T47D (cell line): ENCODE measurements at regions not wholly inside any gene's neighbourhood (a gene's known extent, or its start where the extent isn't known, plus 50 kb on each side); places are given as distances from the start of the nearest gene placed in this dataset.
"Not testable (repeated sequence)": the region's sequence is repeated elsewhere in the genome, so short reads cannot be mapped to it uniquely, and the experiment has no call there.

Source experiments
- DNase-seq, 2 experiments: peaks; one replicate each; pipeline versions ENCODE4 v3.0.0 to v3.0.0-alpha.2; 2011 to 2012; ENCODE audit warnings: low read depth in 1 of 2, low spot score in 1 of 2
- JUND ChIP-seq: IDR thresholded peaks from 2 replicates; pipeline ENCODE4 v1.6.1; 2012; ENCODE audit warnings: low read depth
- in situ Hi-C: cut with HindIII; loops from 2 replicates; pipeline ENCODE4 v1.10.0; 2016; ENCODE audit warnings: low sequenced_read_pairs, low pct_unique_long_range_greater_than_20kb

DNA sequence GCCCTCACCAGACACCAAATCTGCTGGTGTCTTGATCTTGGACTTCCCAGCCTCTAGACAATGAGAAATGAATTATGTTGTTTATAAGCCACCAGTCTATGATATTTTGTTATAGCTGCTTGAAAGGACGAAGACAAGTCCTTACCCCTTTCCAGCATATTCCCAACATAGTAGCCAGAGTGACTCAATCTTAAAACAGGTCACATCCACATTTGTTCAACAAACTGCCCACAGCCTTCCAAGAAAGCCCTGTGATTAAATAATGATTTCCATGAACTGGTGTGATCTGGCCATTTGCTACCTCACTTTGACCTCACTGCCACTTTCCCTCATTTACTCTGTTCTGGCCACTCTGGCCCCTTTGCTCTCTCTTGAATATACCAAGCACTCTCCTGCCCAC, 193.7 kb upstream of the CFAP20DC start:
- in situ Hi-C loops: no loop called here
- no peak for DNase-seq
- TF ChIP-seq JUND: no peak

DNA sequence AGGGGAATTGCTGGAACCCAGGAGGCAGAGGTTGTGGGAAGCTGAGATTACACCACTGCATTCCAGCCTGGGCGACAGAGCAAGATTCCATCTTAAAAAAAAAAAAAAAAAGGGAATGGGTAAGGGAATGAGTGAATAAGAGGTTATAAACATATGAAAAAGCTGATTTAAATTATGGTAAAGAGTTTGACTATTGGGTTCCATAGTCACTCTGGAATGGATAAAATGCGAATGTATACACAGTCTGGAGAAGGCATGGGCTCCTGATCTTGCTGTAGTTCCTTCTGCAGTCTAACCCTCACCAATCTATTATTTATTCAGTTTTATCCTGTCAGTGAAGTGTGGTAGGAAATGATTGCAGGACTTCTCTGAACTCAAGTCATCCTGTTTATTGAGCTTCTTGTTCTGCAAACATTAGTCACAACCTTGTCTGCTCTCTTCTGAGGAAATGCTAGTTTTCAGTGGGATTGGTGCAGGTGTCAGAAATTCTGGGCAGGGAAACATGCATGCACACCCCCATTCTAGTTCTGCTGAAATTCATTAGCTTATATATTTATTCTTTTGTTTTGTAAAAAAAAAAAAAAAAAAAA, 190.9 kb upstream of the CFAP20DC start:
- DNase-seq: no peak
- in situ Hi-C loops: no loop called here
- TF ChIP-seq JUND: no peak

- in situ Hi-C loops: no loop called here
- TF ChIP-seq JUND: no peak
- DNase-seq: no peak
These were observed 187.3 kb upstream of the CFAP20DC start for GRCh38 chr3:59237121-59237520.

GRCh38 chr3:59235634-59236012, 185.8 kb upstream of the CFAP20DC start:
- TF ChIP-seq JUND: no peak
- no peak for DNase-seq
- in situ Hi-C loops: no loop called here

DNA sequence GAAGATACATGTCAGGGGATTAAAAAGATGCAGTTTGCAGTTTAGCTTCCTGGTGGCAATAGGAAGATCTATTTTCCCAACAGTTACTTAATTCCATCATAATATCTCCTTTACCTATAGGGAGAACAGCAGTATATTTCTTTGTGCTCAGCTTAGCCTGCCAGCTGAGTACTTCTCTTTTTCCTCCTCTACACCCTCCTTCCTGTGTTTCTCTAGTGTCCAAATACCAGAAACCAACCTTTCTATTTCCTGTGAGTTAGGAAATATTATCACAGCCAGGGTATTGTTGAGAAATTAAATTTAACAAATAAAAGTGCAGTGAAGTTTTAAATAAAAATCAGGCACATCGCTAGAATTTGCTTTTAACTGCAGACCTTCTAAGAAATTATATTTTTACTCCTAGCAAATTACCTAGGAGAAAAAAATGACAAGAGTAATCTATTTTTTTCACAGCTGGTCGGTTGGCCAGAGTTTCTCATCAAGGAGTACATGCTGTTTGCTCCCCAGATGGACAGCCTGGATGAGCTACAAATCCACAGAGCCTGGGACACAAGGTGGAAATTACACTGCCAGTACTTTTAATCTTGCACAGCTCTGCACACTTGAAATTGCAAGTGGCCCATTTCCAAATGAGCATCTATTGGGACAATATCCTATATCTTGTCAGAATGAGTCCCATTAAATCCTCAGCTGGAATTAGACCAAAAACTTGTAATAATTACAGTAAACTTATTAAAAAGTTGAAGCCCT, 185.2 kb upstream of the CFAP20DC start:
- in situ Hi-C loops: no loop called here
- TF ChIP-seq JUND: no peak
- DNase-seq: no peak

DNA sequence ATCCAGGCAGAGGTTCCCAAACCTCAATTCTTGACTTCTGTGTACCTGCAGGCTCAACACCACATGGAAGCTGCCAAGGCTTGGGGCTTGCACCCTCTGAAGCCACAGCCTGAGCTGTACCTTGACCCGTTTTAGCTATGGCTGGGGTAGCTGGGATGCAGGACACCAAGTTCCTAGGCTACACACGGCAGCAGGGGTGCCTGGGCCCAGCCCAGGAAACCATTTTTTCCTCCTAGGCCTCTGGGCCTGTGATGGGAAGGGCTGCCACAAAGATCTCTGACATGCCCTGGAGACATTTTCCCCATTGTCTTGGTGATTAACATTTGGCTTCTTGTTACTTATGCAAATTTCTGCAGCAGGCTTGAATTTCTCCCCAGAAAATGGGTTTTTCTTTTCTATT, 180.6 kb upstream of the CFAP20DC start:
- DNase-seq, in situ Hi-C loops: not testable (repeated sequence)

GRCh38 chr3:59213860-59214259, 164.0 kb upstream of the CFAP20DC start:
- DNase-seq: no peak
- no peak for TF ChIP-seq JUND
- in situ Hi-C loops: no loop called here

- peak; percentile 25 to 64 for DNase-seq
- in situ Hi-C loops: no loop called here
- no peak for TF ChIP-seq JUND
These were observed 162.4 kb upstream of the CFAP20DC start for GRCh38 chr3:59212128-59212779.

- DNase-seq: no peak
- in situ Hi-C loops: no loop called here
- TF ChIP-seq JUND: no peak
These were observed 160.4 kb upstream of the CFAP20DC start for GRCh38 chr3:59210260-59210659.

DNA sequence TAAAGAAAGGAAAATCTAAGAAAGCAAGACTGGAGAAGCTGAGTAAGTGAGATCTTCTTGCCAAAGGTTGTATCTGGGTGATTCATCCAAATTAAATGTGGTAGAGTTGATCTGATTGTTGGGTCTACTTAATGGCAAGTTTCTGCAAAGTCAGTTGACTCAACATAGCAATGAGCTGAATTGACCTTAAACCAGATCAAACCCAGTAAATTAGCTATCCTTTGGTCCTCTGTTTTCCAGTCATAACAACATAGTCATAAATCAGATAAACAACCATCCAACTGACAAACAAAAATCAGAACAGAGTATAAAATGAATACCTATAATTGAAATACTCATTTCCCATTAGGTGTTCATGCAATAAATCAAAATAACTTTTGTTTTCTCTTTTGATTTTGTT, 142.6 kb upstream of the CFAP20DC start:
- in situ Hi-C loops: no loop called here
- TF ChIP-seq JUND: no peak
- no peak for DNase-seq

DNA sequence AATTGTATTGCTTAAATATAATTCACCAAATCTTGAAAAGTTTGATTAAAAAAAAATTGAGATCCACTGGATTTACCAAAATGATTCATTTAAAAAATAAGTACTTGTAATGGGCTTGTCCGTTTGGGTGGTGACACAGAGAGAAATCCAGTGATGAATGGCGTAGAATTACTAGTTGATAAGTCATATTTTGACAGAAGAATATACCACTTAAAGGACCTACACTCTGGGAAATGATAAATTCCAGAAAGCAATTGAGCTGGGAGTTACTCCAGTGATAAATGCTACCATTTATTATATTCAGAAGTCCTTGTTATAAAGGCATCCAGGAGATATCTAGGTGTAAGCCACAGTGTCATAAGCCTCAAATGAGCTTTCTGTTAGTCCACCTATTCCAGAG, 141.8 kb upstream of the CFAP20DC start:
- TF ChIP-seq JUND: no peak
- no peak for DNase-seq
- in situ Hi-C loops: no loop called here

- TF ChIP-seq JUND: no peak
- in situ Hi-C loops: no loop called here
- no peak for DNase-seq
These were observed 140.1 kb upstream of the CFAP20DC start for GRCh38 chr3:59189939-59190338.

DNA sequence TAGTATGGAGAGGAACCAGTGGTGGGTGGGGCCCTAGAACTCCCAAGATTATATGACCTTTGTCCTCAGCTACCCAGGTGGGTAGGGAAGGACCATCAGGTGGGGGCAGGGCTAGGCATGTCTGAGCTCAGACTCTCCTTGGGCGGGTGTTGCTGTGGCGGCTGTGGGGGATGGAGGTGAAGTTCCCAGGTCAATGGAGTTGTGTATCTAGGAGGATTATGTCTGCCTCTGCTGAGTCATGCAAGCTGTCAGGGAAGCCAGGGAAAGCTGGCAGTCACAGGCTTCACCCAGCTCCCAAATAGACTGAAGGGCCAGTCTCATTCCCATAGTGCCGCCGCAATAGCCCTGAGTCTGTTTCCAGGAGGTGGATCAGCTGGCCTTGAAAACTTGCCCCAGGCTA, 139.7 kb upstream of the CFAP20DC start:
- in situ Hi-C loops: no loop called here
- no peak for DNase-seq
- no peak for TF ChIP-seq JUND
